Karpas-422 (cell line): ENCODE measurements at regions not wholly inside any gene's neighbourhood (a gene's known extent, or its start where the extent isn't known, plus 50 kb on each side); places are given as distances from the start of the nearest gene placed in this dataset.

Experiments
- DNase-seq: peaks from one replicate; pipeline ENCODE4 v3.0.0-alpha.2; 2015
- H2AFZ ChIP-seq: fragments of 200-600 bp; sonication (generic); 2 replicates; pipeline ENCODE4 v1.6.1; 2014; ENCODE audit warnings: antibody characterized with exemption, low read length, mixed read lengths
- H3K27ac ChIP-seq: fragments of 200-600 bp; sonication (generic); 2 replicates; pipeline ENCODE4 v1.5.1; 2014; ENCODE audit warnings: mild to moderate bottlenecking, low read length, moderate library complexity
- H3K27me3 ChIP-seq: fragments of 200-600 bp; sonication (generic); 2 replicates; pipeline ENCODE4 v1.6.1; 2014; ENCODE audit warnings: low read length, mixed read lengths
- H3K36me3 ChIP-seq: fragments of 200-600 bp; sonication (generic); 2 replicates; pipeline ENCODE4 v1.6.1; 2014; ENCODE audit warnings: low read length, mixed read lengths; ENCODE audit not compliant: insufficient read depth
- H3K4me1 ChIP-seq: fragments of 200-600 bp; sonication (generic); 2 replicates; pipeline ENCODE4 v1.6.1; 2014; ENCODE audit warnings: mild to moderate bottlenecking, low read length, mixed read lengths
- H3K4me2 ChIP-seq: fragments of 200-600 bp; sonication (generic); 2 replicates; pipeline ENCODE4 v1.6.1; 2014; ENCODE audit warnings: low read length, low read depth, mild to moderate bottlenecking; ENCODE audit not compliant: poor library complexity, severe bottlenecking
- H3K4me3 ChIP-seq: fragments of 200-600 bp; sonication (generic); 2 replicates; pipeline ENCODE4 v1.5.1; 2014; ENCODE audit warnings: mild to moderate bottlenecking, antibody characterized with exemption, low read length, mixed read lengths
- H3K79me2 ChIP-seq: fragments of 200-600 bp; sonication (generic); 2 replicates; pipeline ENCODE4 v1.6.1; 2014; ENCODE audit warnings: mild to moderate bottlenecking, low read length, mixed read lengths
- H3K9ac ChIP-seq: fragments of 200-600 bp; sonication (generic); 2 replicates; pipeline ENCODE4 v1.6.0; 2014; ENCODE audit warnings: low read length
- H3K9me2 ChIP-seq: fragments of 200-600 bp; sonication (generic), shearing (Covaris generic); replicated peaks from 2 replicates; pipeline ENCODE4 v1.6.0; 2014; ENCODE audit warnings: mild to moderate bottlenecking, low read length, moderate library complexity; ENCODE audit not compliant: insufficient read depth
- H3K9me3 ChIP-seq: fragments of 300-700, 200-600 bp; sonication (generic); 2 replicates; pipeline ENCODE4 v1.6.1; 2014; ENCODE audit warnings: low read length, mixed read lengths
- H4K20me1 ChIP-seq: fragments of 200-600 bp; sonication (generic); 2 replicates; pipeline ENCODE4 v1.6.1; 2014; ENCODE audit warnings: mild to moderate bottlenecking, antibody characterized with exemption, low read length, low read depth; ENCODE audit not compliant: insufficient read depth

GRCh38 chr3:103495186-103495585 lies 1060.4 kb downstream of the ZPLD1 start:
- Histone ChIP-seq H3K27me3 (no peaks in the 10 kb centered on the region), H3K4me3 (no peak overlapping the region)
- DNase-seq = no peak

GRCh38 chr3:103499132-103499900 lies 1064.5 kb downstream of the ZPLD1 start:
- no peaks in the 10 kb centered on the region for H3K27me3 ChIP-seq
- no peak overlapping the region for H3K4me3 ChIP-seq
- H4K20me1 ChIP-seq = no peaks in the 10 kb centered on the region
- no peaks in the 10 kb centered on the region for H3K79me2 ChIP-seq
- H3K36me3 ChIP-seq = no peaks in the 10 kb centered on the region
- H3K9me3 ChIP-seq = peaks cover 12% of the 10 kb centered on the region
- no peaks in the 10 kb centered on the region for H3K9me2 ChIP-seq
- no peak overlapping the region for H3K9ac ChIP-seq
- H3K27ac ChIP-seq = no peak overlapping the region
- DNase-seq = no peak
- H3K4me2 ChIP-seq = no peak overlapping the region
- no peaks in the 10 kb centered on the region for H3K4me1 ChIP-seq
- no peak overlapping the region for H2AFZ ChIP-seq

More at GRCh38 chr3:103495186-103495585, 1060.4 kb downstream of the ZPLD1 start:
- Histone ChIP-seq H3K27ac (no peak overlapping the region), H2AFZ (no peak overlapping the region), H3K4me1 (no peaks in the 10 kb centered on the region), H3K9me3 (peaks cover 5% of the 10 kb centered on the region; the same call in 1 of the 2 replicates), H3K36me3 (no peaks in the 10 kb centered on the region), H3K9ac (no peak overlapping the region), H4K20me1 (no peaks in the 10 kb centered on the region), H3K4me2 (no peak overlapping the region), H3K9me2 (no peaks in the 10 kb centered on the region), H3K79me2 (no peaks in the 10 kb centered on the region)

DNA sequence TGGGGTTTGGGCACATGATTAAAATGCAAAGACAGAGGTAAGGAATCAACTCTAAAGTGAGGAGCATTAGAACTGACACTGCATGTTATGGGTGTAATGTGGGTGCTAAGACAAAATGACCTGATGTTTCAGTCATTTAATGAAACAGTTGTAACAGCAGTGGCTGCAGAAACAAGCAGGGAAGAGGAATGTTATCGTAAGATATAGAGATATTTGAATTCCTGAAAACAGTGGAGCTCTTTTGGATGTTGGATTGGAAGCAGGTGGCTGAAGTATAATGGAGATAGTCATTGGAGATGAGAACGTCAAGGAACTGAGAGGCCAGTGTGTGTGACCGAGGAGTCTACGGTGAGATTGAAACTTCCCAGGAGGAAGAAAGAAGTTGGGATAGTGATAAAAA lies 1065.2 kb downstream of the ZPLD1 start:
- Histone ChIP-seq H3K9me3 (peaks cover 14% of the 10 kb centered on the region), H3K4me3 (no peak overlapping the region), H3K36me3 (no peaks in the 10 kb centered on the region), H3K9me2 (no peaks in the 10 kb centered on the region), H3K27ac (no peak overlapping the region), H3K79me2 (no peaks in the 10 kb centered on the region), H3K4me2 (no peak overlapping the region), H2AFZ (no peak overlapping the region), H3K4me1 (no peaks in the 10 kb centered on the region), H4K20me1 (no peaks in the 10 kb centered on the region), H3K27me3 (no peaks in the 10 kb centered on the region), H3K9ac (no peak overlapping the region)
- DNase-seq = no peak

GRCh38 chr3:103510760-103511159 lies 1075.9 kb downstream of the ZPLD1 start:
- H3K36me3 ChIP-seq = no peaks in the 10 kb centered on the region
- H3K27ac ChIP-seq = no peak overlapping the region
- H3K9ac ChIP-seq = no peak overlapping the region
- no peak for DNase-seq
- no peak overlapping the region for H3K4me2 ChIP-seq
- no peak overlapping the region for H2AFZ ChIP-seq
- no peaks in the 10 kb centered on the region for H3K4me1 ChIP-seq
- H3K4me3 ChIP-seq = no peak overlapping the region
- no peaks in the 10 kb centered on the region for H3K79me2 ChIP-seq
- H3K9me3 ChIP-seq = no peaks in the 10 kb centered on the region; the same call in none of the 2 replicates
- H4K20me1 ChIP-seq = no peaks in the 10 kb centered on the region
- no peaks in the 10 kb centered on the region for H3K9me2 ChIP-seq
- H3K27me3 ChIP-seq = no peaks in the 10 kb centered on the region

DNA sequence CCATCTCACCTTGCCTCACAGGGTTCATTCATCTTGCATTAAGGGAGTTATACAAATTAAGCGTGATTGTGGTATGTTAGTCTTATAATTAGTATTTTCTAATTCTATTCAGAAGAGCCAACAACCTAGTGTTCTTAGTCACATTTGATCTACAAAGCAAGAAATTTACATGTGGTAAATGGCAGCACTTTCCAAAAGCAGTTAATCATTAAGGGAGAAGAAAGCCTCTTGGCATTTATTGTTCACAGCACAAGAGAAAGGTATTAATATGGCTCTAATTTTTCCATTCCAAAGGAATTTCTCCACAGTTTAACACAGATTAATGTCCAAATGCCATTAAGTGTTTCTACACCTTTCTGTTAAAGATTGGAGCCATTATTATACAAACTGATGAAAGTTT lies 1077.1 kb downstream of the ZPLD1 start:
- H2AFZ ChIP-seq = no peak overlapping the region
- no peaks in the 10 kb centered on the region; the same call in none of the 2 replicates for H3K9me3 ChIP-seq
- no peaks in the 10 kb centered on the region for H3K79me2 ChIP-seq
- H3K4me3 ChIP-seq = no peak overlapping the region
- no peak overlapping the region for H3K27ac ChIP-seq
- H3K4me1 ChIP-seq = no peaks in the 10 kb centered on the region
- H3K27me3 ChIP-seq = no peaks in the 10 kb centered on the region
- H3K9me2 ChIP-seq = no peaks in the 10 kb centered on the region
- no peaks in the 10 kb centered on the region for H3K36me3 ChIP-seq
- no peak overlapping the region for H3K9ac ChIP-seq
- H4K20me1 ChIP-seq = no peaks in the 10 kb centered on the region
- no peak overlapping the region for H3K4me2 ChIP-seq
- no peak for DNase-seq

GRCh38 chr3:103512595-103512994 lies 1077.8 kb downstream of the ZPLD1 start:
- H3K4me1 ChIP-seq = no peaks in the 10 kb centered on the region
- H3K4me2 ChIP-seq = no peak overlapping the region
- DNase-seq = no peak
- no peaks in the 10 kb centered on the region for H3K36me3 ChIP-seq
- no peaks in the 10 kb centered on the region for H4K20me1 ChIP-seq
- H2AFZ ChIP-seq = no peak overlapping the region
- no peaks in the 10 kb centered on the region for H3K79me2 ChIP-seq
- H3K27ac ChIP-seq = no peak overlapping the region
- H3K27me3 ChIP-seq = no peaks in the 10 kb centered on the region
- peaks cover 5% of the 10 kb centered on the region for H3K9me3 ChIP-seq
- no peak overlapping the region for H3K9ac ChIP-seq
- H3K9me2 ChIP-seq = no peaks in the 10 kb centered on the region
- no peak overlapping the region for H3K4me3 ChIP-seq

DNA sequence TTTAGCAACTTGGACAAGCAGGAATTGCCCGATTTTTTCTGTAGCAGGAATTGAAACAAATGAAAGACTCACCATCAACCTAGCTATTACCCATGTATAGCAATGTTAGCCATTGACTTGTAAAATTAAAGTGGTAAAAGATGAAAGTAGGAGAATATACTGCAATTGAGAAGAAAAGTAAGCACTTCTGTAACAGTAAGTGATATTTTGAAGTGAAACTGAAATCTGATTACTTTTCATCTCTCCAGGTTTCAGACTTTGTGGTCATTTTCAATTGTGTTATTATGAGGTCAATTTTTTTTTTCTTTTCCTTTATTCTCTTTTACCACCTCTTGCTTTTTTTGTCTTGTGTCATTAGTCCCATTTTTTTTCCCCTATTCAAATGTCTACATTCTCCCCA lies 1078.2 kb downstream of the ZPLD1 start:
- Histone ChIP-seq H4K20me1 (no peaks in the 10 kb centered on the region), H3K9me2 (no peaks in the 10 kb centered on the region), H2AFZ (no peak overlapping the region), H3K79me2 (no peaks in the 10 kb centered on the region), H3K9ac (no peak overlapping the region), H3K27me3 (no peaks in the 10 kb centered on the region), H3K4me2 (no peak overlapping the region), H3K4me1 (no peaks in the 10 kb centered on the region), H3K27ac (no peak overlapping the region), H3K9me3 (peaks cover 9% of the 10 kb centered on the region), H3K4me3 (no peak overlapping the region), H3K36me3 (no peaks in the 10 kb centered on the region)
- no peak for DNase-seq

- Histone ChIP-seq H3K4me3 (no peak overlapping the region), H2AFZ (no peak overlapping the region), H3K27ac (no peak overlapping the region), H4K20me1 (no peaks in the 10 kb centered on the region), H3K4me2 (no peak overlapping the region), H3K9me3 (peaks cover 13% of the 10 kb centered on the region), H3K36me3 (no peaks in the 10 kb centered on the region), H3K9me2 (no peaks in the 10 kb centered on the region), H3K9ac (no peak overlapping the region), H3K79me2 (no peaks in the 10 kb centered on the region), H3K27me3 (no peaks in the 10 kb centered on the region), H3K4me1 (no peaks in the 10 kb centered on the region)
- no peak for DNase-seq
These were observed 1080.3 kb downstream of the ZPLD1 start for GRCh38 chr3:103515116-103515515.
